Fibroblast of skin of left quadriceps (primary cell): ENCODE measurements at regions not wholly inside any gene's neighbourhood (a gene's known extent, or its start where the extent isn't known, plus 50 kb on each side); places are given as distances from the start of the nearest gene placed in this dataset.

Experiments
- DNase-seq, 2 experiments: peaks; one replicate each; pipeline ENCODE4 v3.0.0-alpha.2; 2013; ENCODE audit warnings: low read depth in 2 of 2

DNA sequence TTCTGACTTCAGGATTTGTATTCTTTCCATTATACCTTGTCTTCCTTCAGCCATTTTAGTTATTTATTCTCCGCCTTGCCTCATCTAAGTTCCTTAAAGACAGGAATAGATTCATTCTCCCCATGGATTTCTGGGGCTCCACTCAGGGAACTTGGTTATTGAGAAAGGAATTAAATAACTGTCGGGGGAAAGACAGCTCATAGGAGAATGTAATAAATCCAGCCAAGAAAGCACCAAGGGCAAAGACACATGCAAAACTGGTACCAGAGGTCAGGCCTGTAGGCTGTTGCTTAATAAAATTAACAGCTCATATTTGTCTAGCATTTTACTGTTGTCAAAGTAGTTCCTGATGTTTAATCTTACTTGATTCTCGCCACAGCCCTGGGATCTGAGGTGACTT is 357.2 kb downstream of the TMEM38B start:
- DNase-seq = no peak

DNA sequence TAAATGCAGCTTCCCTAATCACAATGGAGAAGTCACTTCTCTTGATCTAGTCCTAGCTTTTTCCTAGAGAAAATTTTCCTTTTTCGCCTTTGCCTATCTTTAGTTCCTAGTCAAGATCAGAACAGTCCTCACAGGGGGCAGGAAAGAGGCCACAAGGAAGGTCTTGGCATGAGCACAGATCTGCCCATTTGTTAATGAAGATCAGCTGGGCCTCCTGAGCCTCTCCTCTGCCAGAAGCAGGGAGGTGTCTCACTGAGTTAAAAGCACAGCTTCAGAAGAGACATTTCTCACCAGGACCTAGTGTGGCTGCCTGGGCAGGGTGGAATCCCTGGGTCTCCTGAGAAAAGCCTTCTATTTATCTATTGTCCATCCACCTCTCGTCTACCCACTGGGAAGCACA is 357.8 kb downstream of the TMEM38B start:
- DNase-seq = no peak

DNA sequence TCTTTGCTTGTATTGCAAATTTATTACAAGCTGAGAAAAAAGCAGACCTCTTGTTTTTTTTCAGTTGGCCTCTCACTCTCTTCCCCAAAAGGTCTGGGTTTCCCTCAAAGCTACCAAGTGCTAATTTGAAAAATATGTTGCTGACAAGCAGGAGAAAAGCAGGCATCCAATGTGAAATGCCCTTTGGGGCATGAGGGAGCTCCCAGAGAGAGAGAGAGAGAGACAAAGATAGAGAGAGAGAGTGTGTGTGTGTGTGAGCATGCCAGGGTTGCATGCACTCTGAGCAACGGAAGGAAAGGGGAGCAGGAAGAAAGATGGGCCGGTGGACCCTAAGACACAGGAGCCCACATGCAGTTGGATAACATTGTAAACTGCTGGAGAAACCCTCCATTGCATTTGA is 358.4 kb downstream of the TMEM38B start:
- no peak for DNase-seq

GRCh38 chr9:106056328-106056727 is 362.0 kb downstream of the TMEM38B start:
- no peak for DNase-seq

GRCh38 chr9:106058460-106058859 is 364.1 kb downstream of the TMEM38B start:
- no peak for DNase-seq

- DNase-seq = no peak
These were observed 365.5 kb downstream of the TMEM38B start for GRCh38 chr9:106059886-106060285.

DNA sequence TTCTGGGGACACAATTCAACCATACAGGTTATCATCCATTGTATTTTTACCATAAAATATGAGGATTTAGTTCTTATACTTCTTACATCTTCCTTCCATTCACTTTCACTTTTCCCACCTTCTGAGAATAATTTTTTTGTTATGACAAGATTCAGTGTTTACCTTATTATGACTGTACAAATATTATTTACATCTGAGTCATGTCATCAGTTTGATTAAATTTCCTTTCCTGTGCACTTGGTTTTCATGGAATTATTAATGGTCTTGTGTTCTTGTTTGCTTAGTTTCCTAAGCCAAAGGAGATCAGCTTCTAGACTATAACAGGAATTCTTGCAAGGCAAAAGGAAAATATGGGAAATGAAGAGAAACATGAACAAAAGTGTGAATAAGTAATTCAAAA is 366.5 kb downstream of the TMEM38B start:
- no peak for DNase-seq

DNA sequence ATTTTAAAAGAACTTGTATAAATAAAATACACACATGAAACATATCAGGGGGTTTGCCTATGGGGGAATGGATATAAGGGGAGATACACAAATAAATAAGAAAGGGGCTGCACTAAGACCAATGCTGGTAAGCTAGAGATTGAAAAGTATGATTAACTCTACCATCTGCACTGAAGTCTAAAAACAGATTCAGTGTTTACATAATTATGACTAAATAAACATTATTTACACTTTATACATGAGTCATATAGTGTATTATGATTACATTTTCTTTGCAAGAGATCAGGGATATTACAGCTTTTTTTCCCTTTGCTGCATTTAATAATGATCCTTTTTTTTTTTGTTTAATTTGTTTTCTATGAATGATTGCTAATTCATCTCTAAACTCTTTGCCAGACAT is 367.9 kb downstream of the TMEM38B start:
- DNase-seq = no peak

DNA sequence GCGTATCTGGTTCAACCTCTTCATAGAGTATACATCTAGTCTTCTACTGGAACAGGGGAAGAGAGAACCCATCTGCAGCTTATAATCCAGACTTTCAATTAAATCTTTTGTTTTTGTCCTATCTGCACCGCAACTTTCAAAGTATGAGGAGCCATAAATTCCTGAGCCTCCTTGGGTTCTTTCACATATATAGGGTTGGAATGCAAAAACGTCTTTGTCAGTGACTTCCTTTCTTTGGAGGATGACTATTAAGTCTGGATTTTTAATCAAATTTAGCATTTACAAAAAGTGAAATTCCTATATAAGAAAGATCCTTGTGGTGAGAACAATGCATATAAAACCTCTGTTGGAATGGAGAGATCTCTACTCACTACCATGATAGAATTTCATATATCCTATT is 370.8 kb downstream of the TMEM38B start:
- DNase-seq = peak in 1 of 2 experiments; percentile 28

DNA sequence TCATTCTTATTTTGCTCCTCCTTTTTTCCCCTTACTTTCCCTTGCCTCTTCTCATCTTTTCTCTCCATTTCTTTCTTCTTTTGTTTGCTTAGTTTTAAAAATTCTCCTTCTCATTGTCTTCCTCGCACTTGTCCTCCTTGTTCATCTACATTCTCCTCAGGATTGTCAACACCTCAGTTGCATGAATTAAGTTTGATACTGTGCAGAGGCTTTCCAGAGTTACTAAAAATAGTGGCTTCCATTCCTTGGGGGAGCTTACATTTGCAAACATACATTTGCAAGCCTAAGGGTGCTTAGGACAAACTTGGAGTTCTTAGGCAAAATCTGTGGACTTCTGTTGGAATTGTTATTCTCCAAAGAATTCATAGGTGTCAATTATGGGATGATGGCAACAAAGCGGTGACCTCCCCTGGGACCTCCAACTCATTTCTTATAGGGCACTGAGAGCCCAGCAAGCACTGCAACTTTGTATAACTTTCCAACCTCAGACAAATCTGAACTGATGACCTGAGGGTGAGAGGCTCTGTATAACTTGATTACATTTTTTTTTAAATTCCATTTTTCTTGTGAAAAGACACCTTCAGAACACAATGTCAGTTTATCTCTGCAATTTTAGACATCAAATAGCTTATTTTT is 371.4 kb downstream of the TMEM38B start:
- no peak for DNase-seq

DNA sequence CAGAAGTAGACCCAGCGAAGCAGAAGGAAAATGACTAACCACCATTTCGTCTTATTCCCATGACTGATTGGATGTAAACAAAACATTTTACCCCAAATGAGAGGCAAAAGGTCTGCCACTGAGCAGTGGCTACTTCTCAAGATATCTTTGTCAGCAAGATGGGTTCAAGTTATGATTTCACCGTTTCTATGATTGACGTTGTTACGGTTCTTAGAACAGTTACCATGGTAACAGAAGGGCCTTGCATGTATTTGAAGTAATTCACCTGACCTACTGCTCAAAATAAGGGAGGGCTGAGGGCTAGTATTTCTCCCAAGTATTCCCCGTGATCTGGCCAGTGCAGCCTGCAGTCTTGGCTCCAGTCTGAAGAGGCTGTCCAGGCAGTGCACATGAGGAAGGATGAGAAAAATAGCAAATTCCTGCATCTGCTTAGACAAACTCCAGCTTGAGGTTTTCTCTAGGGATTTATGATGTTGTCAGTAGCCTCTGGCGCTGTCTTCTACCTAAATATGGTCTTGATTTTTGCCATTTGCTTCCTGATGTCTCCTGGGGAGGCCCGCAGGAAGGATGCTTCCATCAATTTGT is 372.7 kb downstream of the TMEM38B start:
- DNase-seq = no peak

DNA sequence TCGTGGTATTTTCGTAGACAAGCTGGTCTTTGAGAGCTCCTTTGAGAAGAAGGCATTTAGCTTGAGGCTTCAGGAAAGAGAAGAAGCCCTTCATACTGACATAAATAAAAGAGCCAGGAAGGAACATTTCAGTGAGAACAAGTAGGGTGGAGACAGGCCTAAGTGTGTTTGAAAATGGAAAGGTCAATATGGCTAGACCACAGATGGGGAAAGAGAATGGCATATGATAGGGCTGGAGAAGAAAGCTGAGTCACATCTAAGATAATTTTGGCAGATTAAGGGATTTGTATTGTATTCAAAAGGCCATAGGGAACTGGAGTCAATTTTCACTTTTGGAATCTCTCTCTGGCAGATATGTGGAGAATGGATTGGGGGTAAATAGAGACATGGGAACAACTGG is 374.9 kb downstream of the TMEM38B start:
- no peak for DNase-seq

DNA sequence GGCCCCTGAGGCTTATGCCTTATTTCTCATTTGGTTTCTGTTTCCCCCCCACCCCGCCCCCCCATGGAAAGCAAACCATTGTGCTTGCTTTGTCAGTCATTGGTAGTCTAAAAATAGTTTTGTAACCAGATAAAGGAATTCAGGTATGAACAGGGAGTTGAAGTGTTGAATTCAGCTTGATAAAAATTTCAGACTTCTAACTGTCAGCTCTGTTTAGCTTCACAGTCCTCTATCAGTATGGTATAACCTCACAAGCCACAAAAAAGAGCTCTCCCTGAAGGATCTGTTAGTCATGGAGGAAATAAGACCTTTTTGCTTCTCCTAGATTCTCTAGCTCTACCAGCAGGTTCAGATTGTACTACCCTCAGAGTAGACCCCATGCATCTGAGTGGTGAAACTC is 378.1 kb downstream of the TMEM38B start:
- no peak for DNase-seq

DNA sequence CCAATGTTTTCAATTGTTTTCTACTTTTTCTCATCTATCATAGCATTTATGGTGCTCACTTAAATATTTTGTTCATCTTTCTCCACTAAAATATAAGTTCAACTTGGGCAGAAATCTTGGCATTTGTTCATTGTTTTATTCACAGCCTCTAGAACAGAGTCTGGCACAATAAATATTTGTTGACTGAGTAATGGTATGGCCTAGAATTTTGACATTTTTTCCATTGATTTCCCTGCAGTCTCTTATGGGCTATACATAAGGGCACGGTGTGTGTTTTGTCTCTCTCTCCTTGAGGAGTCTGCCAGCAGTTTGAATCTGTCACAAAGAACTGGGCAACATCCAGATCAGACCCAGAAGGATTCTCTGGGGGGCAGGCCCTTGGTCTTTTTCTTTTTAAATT is 379.7 kb downstream of the TMEM38B start:
- no peak for DNase-seq

GRCh38 chr9:106075236-106075959 is 381.1 kb downstream of the TMEM38B start:
- DNase-seq = peak; percentile 60

DNA sequence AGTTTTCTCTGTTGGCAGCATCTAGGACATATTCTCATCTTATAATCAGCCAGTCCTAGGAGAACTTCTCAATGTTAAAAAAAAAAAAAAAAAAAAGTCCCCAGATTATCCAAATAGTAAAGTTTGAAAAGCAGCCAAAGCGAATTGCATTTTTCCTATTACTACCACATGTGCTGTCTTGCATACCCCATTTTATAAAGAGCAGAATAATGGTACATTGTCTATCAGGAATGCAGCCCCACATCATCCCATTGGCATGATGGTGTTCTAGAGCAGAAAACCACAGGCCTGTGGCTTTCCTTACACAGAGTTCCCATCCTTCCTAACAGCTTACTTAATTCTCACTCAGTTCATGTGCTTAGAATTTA is 381.6 kb downstream of the TMEM38B start:
- DNase-seq = peak; percentile 98 to 99

GRCh38 chr9:106076711-106077110 is 382.4 kb downstream of the TMEM38B start:
- DNase-seq = no peak

DNA sequence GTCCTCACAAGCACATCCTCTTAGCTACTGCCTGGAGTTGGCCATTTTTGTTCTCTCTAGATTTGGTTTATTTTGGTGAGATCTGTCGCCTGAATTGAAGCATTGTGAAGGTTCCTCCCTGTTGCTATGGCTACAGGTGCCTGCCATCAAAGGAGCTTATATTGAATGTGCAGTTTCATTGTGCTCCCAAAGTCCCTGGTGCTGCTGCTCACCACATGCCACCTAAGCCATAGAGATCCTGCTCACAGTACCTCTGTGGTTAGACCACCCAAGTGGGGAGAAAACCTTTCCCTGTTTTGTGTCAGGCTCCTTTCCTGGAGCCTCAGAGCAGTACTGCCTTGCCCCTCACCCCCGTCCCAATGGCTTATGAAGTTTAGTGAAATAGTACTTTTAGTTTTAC is 383.4 kb downstream of the TMEM38B start:
- no peak for DNase-seq

DNA sequence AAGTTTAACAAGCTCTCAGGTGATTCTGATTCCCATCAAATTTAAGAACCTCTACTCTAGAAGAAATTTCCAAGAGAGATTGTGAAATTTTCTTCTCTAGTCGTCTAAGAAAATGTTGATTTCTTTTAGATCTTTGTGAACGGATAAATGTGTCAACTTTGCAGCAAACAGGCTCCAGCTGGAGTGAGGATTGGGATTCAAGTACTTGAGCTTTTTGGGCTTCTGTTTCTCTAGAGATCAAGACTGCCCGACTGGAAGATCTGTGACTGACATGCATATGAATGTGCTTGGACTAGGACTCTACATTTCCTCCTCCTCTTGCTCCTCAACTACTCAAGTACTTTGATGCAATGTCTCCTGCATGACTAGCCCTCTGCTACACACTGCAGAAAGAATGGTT is 388.3 kb downstream of the TMEM38B start:
- no peak for DNase-seq

DNA sequence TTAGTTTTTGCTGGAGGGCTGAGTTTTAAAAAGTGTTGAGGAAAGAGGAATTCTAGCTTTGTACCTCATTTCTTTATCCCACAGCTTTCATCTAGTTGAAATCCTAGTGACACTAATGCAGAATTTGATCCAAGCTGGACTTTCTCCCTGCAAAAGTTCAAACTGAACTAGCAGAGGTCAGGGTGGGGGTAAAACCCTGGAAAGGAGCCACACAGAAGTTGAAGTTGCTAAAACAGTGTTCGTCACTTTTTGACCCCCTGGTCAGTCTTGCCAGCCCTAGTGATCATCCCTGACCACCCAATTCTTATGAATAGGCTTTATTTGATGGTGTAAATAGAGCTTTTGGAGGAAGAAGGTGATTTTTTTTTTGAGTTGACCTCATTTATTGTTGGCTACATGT is 390.4 kb downstream of the TMEM38B start:
- DNase-seq = no peak

GRCh38 chr9:106085479-106085878 is 391.1 kb downstream of the TMEM38B start:
- DNase-seq = no peak

- no peak for DNase-seq
These were observed 397.7 kb downstream of the TMEM38B start for GRCh38 chr9:106092083-106092482.

GRCh38 chr9:106102821-106103220 is 408.5 kb downstream of the TMEM38B start:
- DNase-seq = no peak
